ENCODE measurements at regions not wholly inside any gene's neighbourhood (a gene's known extent, or its start where the extent isn't known, plus 50 kb on each side); places are given as distances from the start of the nearest gene placed in this dataset.

DNA sequence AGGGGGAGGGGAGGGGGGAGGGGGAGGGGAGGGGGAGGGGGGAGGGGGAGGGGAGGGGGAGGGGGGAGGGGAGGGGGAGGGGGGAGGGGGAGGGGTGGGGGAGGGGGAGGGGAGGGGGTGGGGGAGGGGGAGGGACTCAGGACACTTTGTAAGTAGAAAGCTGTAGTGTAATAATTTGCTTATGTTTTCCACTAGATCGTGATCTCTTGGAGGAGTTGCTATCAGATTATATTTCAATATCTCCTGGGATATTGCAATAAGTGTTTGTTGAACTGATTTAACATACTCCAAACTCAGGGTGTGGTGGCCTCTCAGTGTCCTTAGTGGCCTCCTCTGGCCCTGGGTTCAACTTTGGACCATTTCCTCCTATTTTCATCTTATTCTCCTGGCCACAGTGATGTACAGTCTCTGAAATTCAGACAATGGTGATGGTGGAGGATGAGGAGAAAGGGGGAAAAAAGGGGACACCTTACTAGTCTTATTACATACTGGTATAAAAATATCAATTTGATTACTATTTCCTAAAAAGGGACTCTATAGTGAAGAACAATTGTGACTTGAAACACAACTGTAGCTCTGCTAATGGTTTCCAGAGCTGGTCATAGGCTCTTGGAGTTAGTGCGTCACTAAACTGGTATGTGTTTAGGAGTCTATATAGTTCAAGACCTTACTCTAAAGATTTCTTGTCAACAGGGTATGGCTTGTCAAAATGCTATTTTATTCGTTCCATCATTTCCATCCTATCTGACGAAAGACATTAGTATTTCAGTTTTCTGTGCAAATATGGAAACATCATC lies 89.6 kb downstream of the DDX1 start:
- intact Hi-C loops (cut with DNase I, micrococcal nuclease): no loop called here
- ChIA-PET CTCF (no interaction called here), POLR2A (no interaction called here)
- Histone ChIP-seq H3K4me3 (ENCODE audit: low read length) (no peak overlapping the region), H3K27ac (ENCODE audit: low read depth in 1 of 2, low read length in 2 of 2) (no peak overlapping the region), H3K27me3 (ENCODE audit: control insufficient read depth in 1 of 2, insufficient read depth in 2 of 2, low read length in 2 of 2) (no peaks in the 10 kb centered on the region), H3K9me3 (ENCODE audit: control insufficient read depth in 1 of 2, insufficient read depth in 1 of 2, low read length in 2 of 2) (peaks cover 0 to 3% of the 10 kb centered on the region in 2 experiments), H3K36me3 (ENCODE audit: insufficient read depth, low read length) (no peaks in the 10 kb centered on the region), H3K4me1 (ENCODE audit: insufficient read depth, low read length) (no peaks in the 10 kb centered on the region)
- Mint-ChIP-seq H3K36me3 (ENCODE audit: low read depth) (no peaks in the 10 kb centered on the region), H3K27ac (no peak overlapping the region), H3K4me1 (ENCODE audit: low read depth) (no peaks in the 10 kb centered on the region), H3K27me3 (peaks cover 5% of the 10 kb centered on the region), H3K4me3 (no peak overlapping the region), H3K9me3 (no peaks in the 10 kb centered on the region)
- no peak for DNase-seq
- no peak for ATAC-seq (ENCODE audit: poor library complexity)
- TF ChIP-seq, protein P1, sequence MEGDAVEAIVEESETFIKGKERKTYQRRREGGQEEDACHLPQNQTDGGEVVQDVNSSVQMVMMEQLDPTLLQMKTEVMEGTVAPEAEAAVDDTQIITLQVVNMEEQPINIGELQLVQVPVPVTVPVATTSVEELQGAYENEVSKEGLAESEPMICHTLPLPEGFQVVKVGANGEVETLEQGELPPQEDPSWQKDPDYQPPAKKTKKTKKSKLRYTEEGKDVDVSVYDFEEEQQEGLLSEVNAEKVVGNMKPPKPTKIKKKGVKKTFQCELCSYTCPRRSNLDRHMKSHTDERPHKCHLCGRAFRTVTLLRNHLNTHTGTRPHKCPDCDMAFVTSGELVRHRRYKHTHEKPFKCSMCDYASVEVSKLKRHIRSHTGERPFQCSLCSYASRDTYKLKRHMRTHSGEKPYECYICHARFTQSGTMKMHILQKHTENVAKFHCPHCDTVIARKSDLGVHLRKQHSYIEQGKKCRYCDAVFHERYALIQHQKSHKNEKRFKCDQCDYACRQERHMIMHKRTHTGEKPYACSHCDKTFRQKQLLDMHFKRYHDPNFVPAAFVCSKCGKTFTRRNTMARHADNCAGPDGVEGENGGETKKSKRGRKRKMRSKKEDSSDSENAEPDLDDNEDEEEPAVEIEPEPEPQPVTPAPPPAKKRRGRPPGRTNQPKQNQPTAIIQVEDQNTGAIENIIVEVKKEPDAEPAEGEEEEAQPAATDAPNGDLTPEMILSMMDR (IDR thresholded peaks at IDR 0.05): no peak

DNA sequence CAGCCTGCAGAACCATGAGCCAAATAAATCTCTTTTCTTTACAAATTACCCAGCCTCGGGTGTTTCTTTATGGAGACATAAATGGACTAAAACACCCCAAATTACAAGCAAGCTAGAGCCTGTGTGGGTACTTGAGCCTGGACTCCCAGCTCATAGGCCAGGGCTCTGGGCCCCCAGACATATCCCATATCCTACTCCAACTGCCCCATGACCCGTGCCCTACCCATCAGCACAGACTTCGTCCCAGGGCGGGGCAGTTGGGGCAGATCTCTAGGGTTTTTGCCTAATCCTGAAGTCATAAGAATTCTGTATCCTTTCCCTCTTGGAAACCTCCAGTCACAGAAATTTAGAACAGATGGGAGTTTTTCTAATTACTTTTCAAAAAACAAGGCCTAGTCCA lies 90.7 kb downstream of the DDX1 start:
- peaks cover 0 to 3% of the 10 kb centered on the region in 2 experiments for H3K9me3 ChIP-seq (ENCODE audit: control insufficient read depth in 1 of 2, insufficient read depth in 1 of 2, low read length in 2 of 2)
- H3K4me1 ChIP-seq (ENCODE audit: insufficient read depth, low read length): no peaks in the 10 kb centered on the region
- Mint-ChIP-seq H3K36me3 (ENCODE audit: low read depth) (no peaks in the 10 kb centered on the region), H3K4me1 (ENCODE audit: low read depth) (no peaks in the 10 kb centered on the region), H3K9me3 (no peaks in the 10 kb centered on the region), H3K27me3 (peaks cover 5% of the 10 kb centered on the region), H3K4me3 (no peak overlapping the region), H3K27ac (no peak overlapping the region)
- TF ChIP-seq, protein P1 (IDR thresholded peaks at IDR 0.05): no peak
- no peaks in the 10 kb centered on the region for H3K36me3 ChIP-seq (ENCODE audit: insufficient read depth, low read length)
- no peaks in the 10 kb centered on the region for H3K27me3 ChIP-seq (ENCODE audit: control insufficient read depth in 1 of 2, insufficient read depth in 2 of 2, low read length in 2 of 2)
- intact Hi-C loops (cut with DNase I, micrococcal nuclease): no loop called here
- H3K4me3 ChIP-seq (ENCODE audit: low read length): no peak overlapping the region
- DNase-seq: no peak
- ChIA-PET POLR2A (no interaction called here), CTCF (no interaction called here)
- ATAC-seq (ENCODE audit: poor library complexity): no peak
- H3K27ac ChIP-seq (ENCODE audit: low read depth in 1 of 2, low read length in 2 of 2): no peak overlapping the region

DNA sequence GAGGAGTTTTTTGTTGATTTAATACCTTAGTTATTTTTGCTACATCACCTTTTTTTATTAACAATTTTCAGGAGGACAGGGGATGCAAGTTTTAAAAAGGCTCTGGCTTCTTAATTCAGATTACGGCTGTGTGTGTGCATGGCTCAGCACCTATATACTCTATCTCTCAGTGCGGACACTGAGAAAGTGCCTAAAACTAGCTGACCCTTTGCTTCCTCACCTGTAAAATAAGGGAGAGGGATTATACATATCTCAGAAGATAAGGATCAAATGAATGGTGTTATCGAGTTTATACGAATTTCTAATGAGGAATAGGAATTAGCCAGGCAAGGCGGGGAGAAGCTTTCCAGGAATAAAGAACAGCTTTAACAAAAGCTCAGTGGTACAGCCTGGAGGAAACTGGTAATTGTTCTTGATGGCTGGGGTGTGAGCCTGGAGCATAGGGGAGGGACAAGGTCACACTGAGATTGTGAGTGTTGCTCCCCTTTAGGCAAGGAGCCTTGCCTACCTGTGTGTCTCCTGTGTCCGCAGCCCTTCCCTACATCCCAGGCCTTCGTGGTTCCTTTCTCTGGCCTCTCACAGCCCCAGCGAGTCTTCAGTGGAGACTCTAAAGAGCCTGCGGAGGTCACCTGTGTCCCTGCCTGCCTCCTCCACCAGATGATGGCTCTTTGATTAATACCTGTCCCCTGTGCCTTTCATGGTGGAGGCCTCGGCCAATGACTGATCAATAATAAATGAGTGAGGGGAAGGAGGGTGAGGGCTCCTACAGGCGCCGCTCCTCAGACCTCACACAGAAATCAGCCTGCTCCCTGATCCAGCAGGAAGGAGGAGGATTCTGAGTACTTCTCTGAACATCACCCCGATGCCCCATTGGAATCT lies 92.7 kb downstream of the DDX1 start:
- H3K9me3 ChIP-seq (ENCODE audit: control insufficient read depth in 1 of 2, insufficient read depth in 1 of 2, low read length in 2 of 2): peaks cover 0 to 3% of the 10 kb centered on the region in 2 experiments
- H3K27me3 ChIP-seq (ENCODE audit: control insufficient read depth in 1 of 2, insufficient read depth in 2 of 2, low read length in 2 of 2): no peaks in the 10 kb centered on the region
- intact Hi-C loops (cut with DNase I, micrococcal nuclease): loop anchor here in 1 of 2 experiments (1.0 kb wide), 1 partner anchor 19 kb away; no protein-coding TSS in a partner anchor
- no peaks in the 10 kb centered on the region for H3K4me1 ChIP-seq (ENCODE audit: insufficient read depth, low read length)
- Mint-ChIP-seq H3K4me1 (ENCODE audit: low read depth) (no peaks in the 10 kb centered on the region), H3K9me3 (no peaks in the 10 kb centered on the region), H3K4me3 (no peak overlapping the region), H3K27me3 (peaks cover 13% of the 10 kb centered on the region), H3K27ac (no peak overlapping the region), H3K36me3 (ENCODE audit: low read depth) (no peaks in the 10 kb centered on the region)
- TF ChIP-seq, protein P1 (IDR thresholded peaks at IDR 0.05): no peak
- no peak for ATAC-seq (ENCODE audit: poor library complexity)
- H3K36me3 ChIP-seq (ENCODE audit: insufficient read depth, low read length): no peaks in the 10 kb centered on the region
- ChIA-PET POLR2A (no interaction called here), CTCF (no interaction called here)
- H3K4me3 ChIP-seq (ENCODE audit: low read length): no peak overlapping the region
- H3K27ac ChIP-seq (ENCODE audit: low read depth in 1 of 2, low read length in 2 of 2): no peak overlapping the region
- no peak for DNase-seq
